NCI-H1048 (cell line): ENCODE measurements at regions not wholly inside any gene's neighbourhood (a gene's known extent, or its start where the extent isn't known, plus 50 kb on each side); places are given as distances from the start of the nearest gene placed in this dataset.
"Not testable (repeated sequence)": the region's sequence is repeated elsewhere in the genome, so short reads cannot be mapped to it uniquely, and the experiment has no call there.

ENCODE experiments used
- DNase-seq: peaks from one replicate; lab custom pipeline; 2025; lab: John Stamatoyannopoulos, UW

GRCh38 chr1:187958207-187958606 lies 1129.5 kb downstream of the PLA2G4A start:
- no peak for DNase-seq

DNA sequence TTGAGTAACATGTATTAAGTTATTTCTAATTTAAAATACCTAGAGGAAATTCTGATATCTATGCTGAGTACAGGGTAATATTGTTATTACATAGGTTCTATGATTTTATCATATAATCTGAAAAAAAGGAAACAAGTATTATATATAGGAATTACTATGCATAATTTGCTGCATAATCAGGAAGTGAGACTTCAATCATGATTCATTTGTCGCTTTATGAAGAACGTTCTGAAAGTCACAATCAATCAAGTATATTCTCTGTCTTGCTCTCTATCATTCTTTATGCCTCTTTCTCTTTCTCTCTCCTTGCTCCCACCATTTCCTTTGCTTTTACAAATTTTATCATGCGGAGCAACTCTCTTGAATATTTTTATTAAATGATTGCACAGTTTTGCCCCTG lies 1130.3 kb downstream of the PLA2G4A start:
- DNase-seq, result no peak

DNA sequence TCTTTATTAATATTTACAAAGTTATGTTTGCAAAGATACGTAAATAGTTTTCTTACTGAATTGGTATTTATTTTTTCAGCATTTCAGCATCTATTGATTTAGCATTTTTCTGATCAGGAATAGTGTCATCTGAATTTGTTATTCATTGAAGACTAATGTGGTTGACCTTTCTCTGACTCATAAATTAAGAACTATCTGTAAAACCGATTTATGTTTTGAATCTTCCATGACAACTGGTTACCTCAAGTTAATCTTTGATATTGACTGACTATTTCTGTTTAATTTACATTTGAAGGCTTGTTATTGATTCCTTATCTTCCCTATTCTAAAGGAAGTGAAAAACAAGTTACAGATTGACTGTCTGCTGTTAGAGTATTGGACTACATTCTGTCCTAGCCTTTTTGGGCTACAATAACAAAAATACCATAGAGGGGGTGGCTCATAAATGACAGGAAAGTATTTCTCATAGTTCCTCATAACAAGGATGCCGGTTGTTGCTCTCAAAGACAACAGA lies 1131.4 kb downstream of the PLA2G4A start:
- no peak for DNase-seq

- no peak for DNase-seq
Measured at GRCh38 chr1:187961895-187962294, 1133.1 kb downstream of the PLA2G4A start.

DNA sequence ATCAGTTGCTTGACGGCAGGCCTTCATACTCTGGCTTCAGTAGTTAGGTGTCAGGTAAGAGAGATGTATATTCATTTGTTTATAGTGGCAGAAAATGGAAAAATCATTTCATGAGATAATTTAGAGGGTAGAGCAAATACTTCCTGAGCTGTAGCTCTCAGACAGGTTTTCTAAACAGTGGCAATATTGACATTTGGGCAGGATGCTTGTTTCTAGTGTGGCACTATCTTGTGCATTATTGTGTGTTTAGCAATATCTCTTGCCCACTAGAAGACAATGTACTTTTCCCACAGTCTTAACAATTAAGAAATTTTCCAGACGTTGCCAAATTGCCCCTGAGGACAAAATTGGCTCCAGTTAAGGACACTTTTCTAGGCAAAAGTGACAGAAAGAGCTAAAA lies 1143.1 kb downstream of the PLA2G4A start:
- no peak for DNase-seq

- no peak for DNase-seq
Measured at GRCh38 chr1:187977298-187977697, 1148.5 kb downstream of the PLA2G4A start.

DNA sequence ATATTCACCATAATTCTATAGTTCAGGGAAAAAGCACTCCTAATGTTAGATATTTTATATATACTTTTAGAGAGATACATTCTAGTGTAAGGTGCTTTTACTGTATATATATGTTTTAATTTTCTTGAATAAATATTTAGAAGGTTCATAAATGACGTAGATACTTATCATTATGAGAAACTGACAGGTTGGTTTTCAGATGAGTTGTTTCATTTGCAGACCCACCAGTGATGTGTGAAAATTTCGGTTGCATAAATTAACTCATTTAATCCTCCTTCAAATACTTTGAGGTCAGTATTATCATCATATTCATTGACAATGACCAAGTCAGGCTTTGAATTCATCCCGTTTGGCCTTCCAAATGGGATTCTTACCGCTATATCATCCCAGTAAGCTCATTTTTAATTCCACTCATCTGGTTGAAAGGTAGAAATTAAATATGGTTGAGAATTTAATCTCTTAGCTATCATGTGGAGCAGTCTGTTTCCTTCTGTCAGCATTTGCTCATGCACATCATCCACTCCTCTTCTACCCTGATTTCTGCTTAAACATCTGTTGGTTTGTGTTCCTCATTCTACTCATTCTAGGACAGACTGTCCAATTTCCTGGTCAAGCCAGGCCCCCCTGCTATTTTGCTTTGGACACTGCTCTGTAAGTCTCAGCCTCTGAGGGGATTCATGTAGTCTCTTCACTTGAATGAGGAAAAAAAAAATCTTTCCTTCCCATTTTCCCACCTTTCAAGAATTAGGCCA lies 1156.6 kb downstream of the PLA2G4A start:
- no peak for DNase-seq

DNA sequence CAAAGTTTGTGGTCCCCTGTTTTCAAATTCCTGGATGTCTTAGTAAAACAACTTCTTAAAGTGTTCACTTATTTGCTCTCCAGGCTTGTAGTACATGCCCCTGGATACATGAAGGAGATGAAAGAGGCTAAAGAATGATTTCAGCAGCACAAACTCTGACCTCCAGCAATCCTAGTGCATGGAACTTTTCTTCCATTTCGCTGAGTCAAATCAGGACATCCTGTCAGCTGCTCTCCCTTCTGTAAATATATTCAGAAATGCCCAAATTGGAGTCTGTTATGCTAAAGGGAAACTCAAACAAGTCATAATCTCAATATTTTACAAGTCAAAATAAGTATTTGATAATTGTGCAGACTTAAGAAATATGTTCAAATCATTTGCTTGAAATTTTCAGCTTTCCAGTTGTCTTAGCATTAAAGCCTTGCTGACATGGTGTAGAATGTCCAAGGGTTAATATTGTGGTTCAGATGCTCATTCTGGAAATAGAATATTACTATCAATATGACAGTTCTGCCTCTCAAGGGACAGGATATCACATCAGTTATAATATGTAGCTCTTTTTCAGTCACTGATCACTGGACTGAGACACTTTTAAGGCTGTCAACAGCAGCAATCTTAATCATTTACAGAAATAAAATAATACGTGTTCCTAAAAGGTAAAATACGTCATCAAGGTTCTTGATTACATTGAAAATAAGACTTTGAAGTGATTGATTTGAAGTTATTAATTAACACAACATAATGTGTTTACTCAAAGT lies 1157.3 kb downstream of the PLA2G4A start:
- DNase-seq, result no peak

DNA sequence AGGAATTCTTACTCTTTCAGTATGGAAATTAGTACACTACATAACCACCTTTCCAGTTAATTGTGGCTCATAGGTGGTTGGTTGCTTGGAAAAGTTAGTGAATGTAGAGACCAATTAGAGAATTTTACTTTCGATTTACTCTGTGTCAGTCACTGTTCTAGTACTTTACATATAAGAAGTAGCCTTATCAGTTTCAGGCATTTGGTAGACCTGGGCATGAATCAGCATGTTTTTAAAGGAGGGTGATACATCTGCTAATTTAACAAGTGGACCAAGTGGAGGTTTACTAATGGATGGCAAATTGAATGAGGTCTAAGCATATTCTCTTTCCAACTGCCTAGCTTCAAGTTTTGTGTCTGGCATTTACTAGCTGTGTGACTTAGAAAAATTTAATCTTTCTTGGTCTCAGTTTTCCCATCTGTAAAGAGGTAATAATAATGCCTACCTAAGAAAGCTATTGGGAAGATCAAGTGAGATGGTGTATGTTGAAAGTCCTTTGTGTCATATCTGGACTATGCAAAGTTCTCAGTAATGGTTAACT lies 1158.6 kb downstream of the PLA2G4A start:
- no peak for DNase-seq

DNA sequence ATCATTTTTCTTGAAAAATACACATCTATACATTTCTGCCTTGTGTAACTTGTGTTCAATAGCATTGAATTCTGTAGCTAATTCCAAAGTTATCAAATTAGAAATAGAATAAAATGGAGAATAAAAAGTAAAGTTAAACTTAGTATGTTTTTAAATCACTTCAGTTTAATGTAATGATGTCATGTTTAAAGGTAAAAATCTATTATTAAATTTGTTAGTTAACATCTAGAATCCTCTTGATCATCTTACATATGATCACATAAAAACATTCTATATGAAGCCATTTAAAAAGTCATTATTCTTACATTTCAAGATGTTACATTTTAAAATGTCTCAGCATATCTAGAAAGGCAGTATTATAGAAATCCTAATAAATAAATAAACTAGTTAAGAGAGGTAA lies 1163.2 kb downstream of the PLA2G4A start:
- DNase-seq, result no peak

- DNase-seq, result no peak
Measured at GRCh38 chr1:187996780-187997179, 1168.0 kb downstream of the PLA2G4A start.

DNA sequence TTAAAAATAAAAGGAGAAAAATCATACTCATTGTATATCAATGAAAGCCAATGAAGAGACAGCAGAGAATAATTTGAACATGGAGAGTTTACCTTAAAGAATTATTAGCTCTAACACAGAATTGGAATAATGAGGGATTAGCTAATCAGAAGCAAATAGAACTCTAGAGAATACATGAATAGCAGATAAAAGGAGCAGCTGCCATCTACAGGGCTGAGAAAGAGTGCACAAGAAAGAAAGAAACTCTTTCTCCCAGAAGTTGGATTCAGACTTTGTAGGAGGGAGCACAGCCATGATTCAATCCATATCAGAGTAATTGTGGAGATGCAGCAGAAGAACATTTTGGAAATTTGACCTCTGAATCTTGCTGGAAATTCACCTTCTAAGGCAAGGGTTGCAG lies 1171.2 kb downstream of the PLA2G4A start:
- no peak for DNase-seq

DNA sequence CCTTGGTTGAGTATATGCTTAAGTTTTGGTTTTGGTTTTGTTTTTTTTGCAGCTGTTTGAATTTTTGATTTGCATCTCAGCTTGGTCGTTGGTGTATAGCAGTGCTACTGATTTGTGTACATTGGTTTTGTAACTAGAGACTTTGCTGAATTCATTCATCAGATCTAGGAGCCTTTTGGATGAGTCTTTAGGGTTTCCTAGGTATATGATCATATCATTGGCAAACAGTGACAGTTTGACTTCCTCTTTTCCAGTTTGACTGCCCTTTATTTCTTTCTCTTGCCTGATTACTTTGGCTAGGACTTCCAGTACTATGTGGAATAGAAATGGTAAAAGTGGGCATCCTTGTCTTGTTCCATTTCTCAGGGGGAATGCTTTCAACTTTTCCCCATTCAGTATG lies 1174.9 kb downstream of the PLA2G4A start:
- DNase-seq, result not testable (repeated sequence)

DNA sequence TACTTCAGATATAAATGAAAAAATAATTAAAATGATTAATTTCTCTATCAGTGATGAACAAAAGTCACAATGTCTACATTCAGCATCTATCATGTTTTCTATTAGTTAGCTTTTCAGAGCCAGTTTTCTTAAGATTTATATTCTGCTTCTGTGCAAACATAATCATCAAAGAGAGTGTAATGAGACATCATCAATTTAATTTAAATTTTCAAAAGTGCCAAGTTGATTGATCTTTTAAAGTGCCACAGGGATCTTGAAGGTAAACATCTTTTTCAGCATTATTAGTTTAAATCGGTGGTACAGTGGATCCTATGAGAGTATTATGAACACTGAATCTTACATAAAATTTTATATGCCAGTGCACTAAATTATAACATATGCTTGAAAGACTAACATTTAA lies 1176.1 kb downstream of the PLA2G4A start:
- no peak for DNase-seq

- no peak for DNase-seq
Measured at GRCh38 chr1:188006354-188006753, 1177.6 kb downstream of the PLA2G4A start.

DNA sequence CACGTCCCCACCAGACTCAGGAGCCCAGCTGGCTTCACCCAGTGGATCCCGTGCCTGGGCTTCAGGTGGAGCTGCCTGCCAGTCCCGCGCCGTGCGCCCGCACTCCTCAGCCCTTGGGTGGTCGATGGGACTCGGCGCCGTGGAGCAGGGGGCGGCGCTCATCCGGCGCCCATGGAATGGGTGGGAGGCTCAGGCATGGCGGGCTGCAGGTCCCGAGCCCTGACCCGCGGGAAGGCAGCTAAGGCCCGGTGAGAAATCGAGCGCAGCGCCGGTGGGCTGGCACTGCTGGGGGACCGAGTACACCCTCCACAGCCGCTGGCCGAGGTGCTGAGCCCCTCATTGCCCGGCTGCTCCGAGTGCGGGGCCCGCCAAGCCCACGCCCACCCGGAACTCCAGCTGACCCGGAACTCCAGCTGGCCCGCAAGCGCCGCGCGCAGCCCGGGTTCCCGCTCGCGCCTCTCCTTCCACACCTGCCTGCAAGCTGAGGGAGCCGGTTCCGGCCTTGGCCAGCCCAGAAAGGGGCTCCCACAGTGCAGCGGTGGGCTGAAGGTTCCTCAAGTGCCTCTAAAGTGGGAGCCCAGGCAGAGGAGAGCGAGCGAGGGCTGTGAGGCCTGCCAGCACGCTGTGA lies 1184.6 kb downstream of the PLA2G4A start:
- DNase-seq, result not testable (repeated sequence)

DNA sequence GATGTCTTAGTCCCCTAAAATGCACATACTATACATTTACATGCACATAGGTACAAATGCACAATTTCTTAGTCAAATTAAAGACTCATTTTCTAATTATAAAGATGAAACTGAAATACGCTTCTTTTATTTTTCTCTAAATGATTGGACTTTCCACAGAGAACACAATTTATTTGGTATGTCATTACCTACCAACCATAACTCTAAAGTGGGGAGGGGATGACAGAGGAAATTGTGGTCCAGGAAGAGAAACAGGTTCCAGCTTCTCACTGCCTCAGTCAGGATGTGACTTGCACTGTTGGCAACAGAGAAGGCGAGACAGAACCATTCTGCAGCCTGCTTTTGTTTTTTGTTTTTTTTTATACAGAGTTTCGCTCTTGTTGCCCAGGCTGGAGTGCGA lies 1189.2 kb downstream of the PLA2G4A start:
- no peak for DNase-seq

DNA sequence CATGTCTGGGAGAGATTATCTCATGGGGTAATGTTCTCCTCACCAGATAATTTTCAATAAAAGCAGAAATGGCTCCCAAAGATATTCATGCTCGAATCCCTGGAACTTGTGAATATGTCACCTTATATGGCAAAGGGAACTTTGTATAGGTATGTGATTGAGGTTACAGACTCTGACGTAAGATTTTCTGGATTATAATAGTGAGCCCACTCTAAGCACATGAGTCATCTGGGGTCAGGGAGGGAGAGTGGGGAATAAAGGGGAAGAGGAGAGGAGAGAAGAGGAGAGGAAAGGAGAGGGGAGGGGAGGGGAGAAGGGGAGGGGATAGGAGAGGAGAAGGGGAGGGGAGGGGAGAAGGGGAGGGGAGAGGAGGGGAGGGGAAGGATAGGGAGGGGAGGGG lies 1193.9 kb downstream of the PLA2G4A start:
- no peak for DNase-seq

- DNase-seq, result no peak
Measured at GRCh38 chr1:188023206-188023605, 1194.5 kb downstream of the PLA2G4A start.

GRCh38 chr1:188027613-188028012 lies 1198.9 kb downstream of the PLA2G4A start:
- no peak for DNase-seq

DNA sequence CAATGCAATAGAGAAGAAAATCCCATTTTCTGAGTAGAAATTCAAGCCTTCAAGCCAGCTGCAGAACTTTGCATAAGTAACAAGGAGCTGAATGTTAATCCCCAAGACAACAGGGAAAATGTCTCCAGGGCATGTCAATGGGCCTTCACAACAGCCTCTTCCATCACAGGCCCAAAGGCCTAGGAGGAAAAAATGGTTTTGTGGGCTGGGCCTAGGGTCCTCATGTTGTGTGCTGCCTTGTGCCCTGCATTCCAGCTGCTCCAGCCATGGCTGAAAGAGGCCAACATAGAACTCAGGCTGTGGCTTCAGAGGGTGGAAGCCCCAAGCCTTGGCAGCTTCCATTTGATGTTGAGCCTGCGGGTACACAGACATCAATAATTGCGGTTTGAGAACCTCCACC lies 1208.8 kb downstream of the PLA2G4A start:
- DNase-seq, result not testable (repeated sequence)

GRCh38 chr1:188043536-188044245 lies 1214.9 kb downstream of the PLA2G4A start:
- no peak for DNase-seq
